ENCODE measurements at regions not wholly inside any gene's neighbourhood (a gene's known extent, or its start where the extent isn't known, plus 50 kb on each side); places are given as distances from the start of the nearest gene placed in this dataset.
A peak's percentile ranks its signal among the peaks of the same experiment; 100 is the strongest.

DNA sequence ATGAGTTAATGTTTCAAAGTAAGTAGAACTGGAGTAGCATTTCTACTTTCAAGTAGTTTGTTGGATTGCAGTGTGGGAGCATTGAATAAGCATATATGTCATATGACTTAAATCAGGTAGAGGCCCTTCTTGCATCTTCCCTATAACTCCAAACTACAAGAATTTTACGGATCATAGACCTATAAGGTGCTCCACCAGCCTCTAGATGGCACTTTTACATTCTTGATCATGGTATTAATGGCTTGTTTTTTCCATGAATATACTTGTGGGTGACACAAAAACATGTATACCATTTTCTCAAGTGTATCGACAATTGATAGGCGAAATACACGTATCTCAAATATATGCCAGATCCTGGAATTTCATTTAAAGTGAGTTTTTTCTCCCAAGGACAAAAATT lies 311.1 kb downstream of the ZPLD1 start:
- DNase-seq (ENCODE audit: low read depth), result peak; percentile 12
- no peak overlapping the region for H3K4me3 ChIP-seq (ENCODE audit: low read length)
- TF ChIP-seq CTCF (conservative IDR thresholded peaks at IDR 0.05; ENCODE audit: low read length), result peak; percentile 42; the same call in 1 of the 2 replicates

- DNase-seq (ENCODE audit: low read depth), result no peak
- H3K4me3 ChIP-seq (ENCODE audit: low read length), result no peak overlapping the region
- no peak for TF ChIP-seq CTCF (conservative IDR thresholded peaks at IDR 0.05; ENCODE audit: low read length)
Measured at GRCh38 chr3:102747611-102748010, 312.8 kb downstream of the ZPLD1 start.

- no peak for DNase-seq (ENCODE audit: low read depth)
- no peak for TF ChIP-seq CTCF (conservative IDR thresholded peaks at IDR 0.05; ENCODE audit: low read length)
- H3K4me3 ChIP-seq (ENCODE audit: low read length), result no peak overlapping the region
Measured at GRCh38 chr3:102748646-102749045, 313.8 kb downstream of the ZPLD1 start.

GRCh38 chr3:102750322-102750721 lies 315.5 kb downstream of the ZPLD1 start:
- H3K4me3 ChIP-seq (ENCODE audit: low read length), result no peak overlapping the region
- no peak for TF ChIP-seq CTCF (conservative IDR thresholded peaks at IDR 0.05; ENCODE audit: low read length)
- DNase-seq (ENCODE audit: low read depth), result no peak

GRCh38 chr3:102753901-102754300 lies 319.1 kb downstream of the ZPLD1 start:
- DNase-seq (ENCODE audit: low read depth), result no peak
- no peak overlapping the region for H3K4me3 ChIP-seq (ENCODE audit: low read length)
- TF ChIP-seq CTCF (conservative IDR thresholded peaks at IDR 0.05; ENCODE audit: low read length), result no peak

GRCh38 chr3:102756706-102757105 lies 321.9 kb downstream of the ZPLD1 start:
- no peak for TF ChIP-seq CTCF (conservative IDR thresholded peaks at IDR 0.05; ENCODE audit: low read length)
- no peak overlapping the region for H3K4me3 ChIP-seq (ENCODE audit: low read length)
- no peak for DNase-seq (ENCODE audit: low read depth)

- no peak overlapping the region for H3K4me3 ChIP-seq (ENCODE audit: low read length)
- no peak for TF ChIP-seq CTCF (conservative IDR thresholded peaks at IDR 0.05; ENCODE audit: low read length)
- no peak for DNase-seq (ENCODE audit: low read depth)
Measured at GRCh38 chr3:102757950-102758349, 323.1 kb downstream of the ZPLD1 start.
